Neural cell (in vitro differentiated cells): ENCODE measurements at regions not wholly inside any gene's neighbourhood (a gene's known extent, or its start where the extent isn't known, plus 50 kb on each side); places are given as distances from the start of the nearest gene placed in this dataset.

Experiments used
- H2AFZ ChIP-seq: fragments of 200-600, 300-800 bp; sonication (generic), shearing (Covaris generic); 2 replicates; pipeline ENCODE4 v1.6.0; 2014; ENCODE audit warnings: low read depth, mild to moderate bottlenecking, antibody characterized with exemption, low read length, moderate library complexity
- H3F3A ChIP-seq: fragments of 200-600 bp; shearing (Covaris generic); 2 replicates; pipeline ENCODE4 v1.6.1; 2016; ENCODE audit warnings: mild to moderate bottlenecking, moderate library complexity, mixed read lengths, antibody characterized with exemption, low read length; ENCODE audit not compliant: insufficient read depth, poor library complexity, severe bottlenecking
- H3K27ac ChIP-seq: fragments of 200-600, 300-800 bp; sonication (generic), shearing (Covaris generic); 2 replicates; pipeline ENCODE4 v1.5.1; 2014; ENCODE audit warnings: mild to moderate bottlenecking, low read length, moderate library complexity
- H3K27me3 ChIP-seq: fragments of 300-800, 200-600 bp; sonication (generic), shearing (Covaris generic); 2 replicates; pipeline ENCODE4 v1.6.0; 2014; ENCODE audit warnings: mild to moderate bottlenecking, low read depth, low read length, moderate library complexity; ENCODE audit not compliant: insufficient read depth
- H3K36me3 ChIP-seq: fragments of 300-800, 200-600 bp; sonication (generic), shearing (Covaris generic); 2 replicates; pipeline ENCODE4 v1.5.1; 2014; ENCODE audit warnings: mild to moderate bottlenecking, antibody characterized with exemption, low read length, moderate library complexity; ENCODE audit not compliant: insufficient read depth
- H3K4me2 ChIP-seq: fragments of 300-800, 200-600 bp; sonication (generic), shearing (Covaris generic); 2 replicates; pipeline ENCODE4 v1.6.0; 2014; ENCODE audit warnings: mild to moderate bottlenecking, low read length
- H3K4me3 ChIP-seq: fragments of 300-800, 200-600 bp; sonication (generic), shearing (Covaris generic); 2 replicates; pipeline ENCODE4 v1.5.1; 2014; ENCODE audit warnings: mild to moderate bottlenecking, low read length, moderate library complexity
- H3K79me2 ChIP-seq: fragments of 200-600 bp; shearing (Covaris generic); replicated peaks from 2 replicates; pipeline ENCODE4 v1.6.0; 2014; ENCODE audit warnings: mild to moderate bottlenecking, low read length, moderate library complexity; ENCODE audit not compliant: insufficient read depth
- H3K9ac ChIP-seq: fragments of 300-800, 200-600 bp; sonication (generic), shearing (Covaris generic); 2 replicates; pipeline ENCODE4 v1.6.1; 2016; ENCODE audit warnings: mild to moderate bottlenecking, low read length, mixed read lengths
- H3K9me2 ChIP-seq: fragments of 200-600 bp; shearing (Covaris generic); 2 replicates; pipeline ENCODE4 v1.6.1; 2016; ENCODE audit warnings: mild to moderate bottlenecking, low read length, mixed read lengths; ENCODE audit not compliant: insufficient read depth
- H3K9me3 ChIP-seq: fragments of 200-600, 300-800 bp; sonication (generic), shearing (Covaris generic); 2 replicates; pipeline ENCODE4 v1.6.1; 2016; ENCODE audit warnings: mild to moderate bottlenecking, mixed run types, low read length, moderate library complexity, mixed read lengths
- H4K20me1 ChIP-seq: fragments of 200-600 bp; shearing (Covaris generic); 2 replicates; pipeline ENCODE4 v1.6.1; 2016; ENCODE audit warnings: mild to moderate bottlenecking, mixed run types; ENCODE audit not compliant: insufficient read depth
- EP300 ChIP-seq: fragments of 450-650 bp; conservative IDR thresholded peaks from 2 replicates; pipeline ENCODE4 v1.6.1; 2014; ENCODE audit warnings: antibody characterized with exemption, mild to moderate bottlenecking, moderate library complexity; ENCODE audit not compliant: poor library complexity, severe bottlenecking
- EZH2 ChIP-seq: fragments of 200-600, 300-800 bp; shearing (Covaris generic), sonication (generic); IDR thresholded peaks from 2 replicates; pipeline ENCODE4 v1.6.1; 2014; ENCODE audit warnings: antibody characterized with exemption, low read length, borderline replicate concordance, mild to moderate bottlenecking; ENCODE audit not compliant: insufficient read depth, poor library complexity, severe bottlenecking
- MXI1 ChIP-seq: fragments of 450-650 bp; conservative IDR thresholded peaks from 2 replicates; pipeline ENCODE4 v1.6.1; 2014; ENCODE audit warnings: antibody characterized with exemption, mild to moderate bottlenecking; ENCODE audit not compliant: poor library complexity, severe bottlenecking
- POLR2AphosphoS5 ChIP-seq: IDR thresholded peaks from 2 replicates; pipeline ENCODE4 v1.6.1; 2012
- RAD21 ChIP-seq: fragments of 450-650 bp; conservative IDR thresholded peaks from 2 replicates; pipeline ENCODE4 v1.6.1; 2014; ENCODE audit warnings: antibody characterized with exemption, mild to moderate bottlenecking, moderate library complexity
- SMC3 ChIP-seq: fragments of 450-650 bp; conservative IDR thresholded peaks from 2 replicates; pipeline ENCODE4 v1.6.1; 2014; ENCODE audit warnings: antibody characterized with exemption, mild to moderate bottlenecking, moderate library complexity; ENCODE audit not compliant: poor library complexity
- TAF1 ChIP-seq: IDR thresholded peaks from 2 replicates; pipeline ENCODE4 v1.6.1; 2012; ENCODE audit warnings: low read depth
- TF ChIP-seq, protein P1 (sequence below): fragments of 450-650 bp; IDR thresholded peaks from 2 replicates; pipeline ENCODE4 v1.5.1; 2014; ENCODE audit warnings: antibody characterized with exemption, mild to moderate bottlenecking, moderate library complexity; ENCODE audit not compliant: poor library complexity, severe bottlenecking
- TF ChIP-seq, protein P2 (sequence below): IDR thresholded peaks from 2 replicates; pipeline ENCODE4 v1.6.1; 2012; ENCODE audit warnings: borderline replicate concordance

DNA sequence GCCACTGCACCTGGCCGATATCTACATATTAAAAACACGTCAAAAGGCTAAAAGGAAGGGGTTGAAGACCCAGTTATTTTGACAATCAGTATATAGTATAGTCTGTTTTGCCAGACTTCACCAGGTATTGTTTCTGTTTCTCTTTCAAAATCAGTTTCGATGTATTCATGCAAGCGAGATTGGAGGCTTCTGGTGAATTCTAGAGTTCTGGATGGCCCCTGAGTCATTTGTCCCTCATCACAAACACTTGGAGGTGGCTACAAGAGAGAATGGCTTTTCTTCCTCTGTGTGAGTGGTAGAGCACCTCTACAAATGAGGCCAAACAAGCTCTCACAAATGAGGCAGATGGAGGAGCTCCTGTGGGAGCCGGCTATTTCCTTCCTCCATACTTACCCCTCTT, 68.6 kb upstream of the ADGRG2 start:
- no peaks in the 10 kb centered on the region for H3K27me3 ChIP-seq
- no peaks in the 10 kb centered on the region for H4K20me1 ChIP-seq
- H3K4me3 ChIP-seq = no peak overlapping the region
- no peaks in the 10 kb centered on the region for H3K9me2 ChIP-seq
- H3K27ac ChIP-seq = no peak overlapping the region
- H3K4me2 ChIP-seq = no peak overlapping the region
- no peak overlapping the region for H3K9ac ChIP-seq
- H3K9me3 ChIP-seq = no peaks in the 10 kb centered on the region
- no peaks in the 10 kb centered on the region for H3F3A ChIP-seq
- TF ChIP-seq TAF1 (no peak), POLR2AphosphoS5 (no peak), RAD21 (no peak), MXI1 (no peak), EP300 (no peak), EZH2 (no peak), SMC3 (no peak)
- TF ChIP-seq, protein P1, sequence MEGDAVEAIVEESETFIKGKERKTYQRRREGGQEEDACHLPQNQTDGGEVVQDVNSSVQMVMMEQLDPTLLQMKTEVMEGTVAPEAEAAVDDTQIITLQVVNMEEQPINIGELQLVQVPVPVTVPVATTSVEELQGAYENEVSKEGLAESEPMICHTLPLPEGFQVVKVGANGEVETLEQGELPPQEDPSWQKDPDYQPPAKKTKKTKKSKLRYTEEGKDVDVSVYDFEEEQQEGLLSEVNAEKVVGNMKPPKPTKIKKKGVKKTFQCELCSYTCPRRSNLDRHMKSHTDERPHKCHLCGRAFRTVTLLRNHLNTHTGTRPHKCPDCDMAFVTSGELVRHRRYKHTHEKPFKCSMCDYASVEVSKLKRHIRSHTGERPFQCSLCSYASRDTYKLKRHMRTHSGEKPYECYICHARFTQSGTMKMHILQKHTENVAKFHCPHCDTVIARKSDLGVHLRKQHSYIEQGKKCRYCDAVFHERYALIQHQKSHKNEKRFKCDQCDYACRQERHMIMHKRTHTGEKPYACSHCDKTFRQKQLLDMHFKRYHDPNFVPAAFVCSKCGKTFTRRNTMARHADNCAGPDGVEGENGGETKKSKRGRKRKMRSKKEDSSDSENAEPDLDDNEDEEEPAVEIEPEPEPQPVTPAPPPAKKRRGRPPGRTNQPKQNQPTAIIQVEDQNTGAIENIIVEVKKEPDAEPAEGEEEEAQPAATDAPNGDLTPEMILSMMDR = no peak
- TF ChIP-seq, protein P2, sequence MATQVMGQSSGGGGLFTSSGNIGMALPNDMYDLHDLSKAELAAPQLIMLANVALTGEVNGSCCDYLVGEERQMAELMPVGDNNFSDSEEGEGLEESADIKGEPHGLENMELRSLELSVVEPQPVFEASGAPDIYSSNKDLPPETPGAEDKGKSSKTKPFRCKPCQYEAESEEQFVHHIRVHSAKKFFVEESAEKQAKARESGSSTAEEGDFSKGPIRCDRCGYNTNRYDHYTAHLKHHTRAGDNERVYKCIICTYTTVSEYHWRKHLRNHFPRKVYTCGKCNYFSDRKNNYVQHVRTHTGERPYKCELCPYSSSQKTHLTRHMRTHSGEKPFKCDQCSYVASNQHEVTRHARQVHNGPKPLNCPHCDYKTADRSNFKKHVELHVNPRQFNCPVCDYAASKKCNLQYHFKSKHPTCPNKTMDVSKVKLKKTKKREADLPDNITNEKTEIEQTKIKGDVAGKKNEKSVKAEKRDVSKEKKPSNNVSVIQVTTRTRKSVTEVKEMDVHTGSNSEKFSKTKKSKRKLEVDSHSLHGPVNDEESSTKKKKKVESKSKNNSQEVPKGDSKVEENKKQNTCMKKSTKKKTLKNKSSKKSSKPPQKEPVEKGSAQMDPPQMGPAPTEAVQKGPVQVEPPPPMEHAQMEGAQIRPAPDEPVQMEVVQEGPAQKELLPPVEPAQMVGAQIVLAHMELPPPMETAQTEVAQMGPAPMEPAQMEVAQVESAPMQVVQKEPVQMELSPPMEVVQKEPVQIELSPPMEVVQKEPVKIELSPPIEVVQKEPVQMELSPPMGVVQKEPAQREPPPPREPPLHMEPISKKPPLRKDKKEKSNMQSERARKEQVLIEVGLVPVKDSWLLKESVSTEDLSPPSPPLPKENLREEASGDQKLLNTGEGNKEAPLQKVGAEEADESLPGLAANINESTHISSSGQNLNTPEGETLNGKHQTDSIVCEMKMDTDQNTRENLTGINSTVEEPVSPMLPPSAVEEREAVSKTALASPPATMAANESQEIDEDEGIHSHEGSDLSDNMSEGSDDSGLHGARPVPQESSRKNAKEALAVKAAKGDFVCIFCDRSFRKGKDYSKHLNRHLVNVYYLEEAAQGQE = no peak
- H3K36me3 ChIP-seq = no peaks in the 10 kb centered on the region
- no peaks in the 10 kb centered on the region for H3K79me2 ChIP-seq
- no peak overlapping the region for H2AFZ ChIP-seq

DNA sequence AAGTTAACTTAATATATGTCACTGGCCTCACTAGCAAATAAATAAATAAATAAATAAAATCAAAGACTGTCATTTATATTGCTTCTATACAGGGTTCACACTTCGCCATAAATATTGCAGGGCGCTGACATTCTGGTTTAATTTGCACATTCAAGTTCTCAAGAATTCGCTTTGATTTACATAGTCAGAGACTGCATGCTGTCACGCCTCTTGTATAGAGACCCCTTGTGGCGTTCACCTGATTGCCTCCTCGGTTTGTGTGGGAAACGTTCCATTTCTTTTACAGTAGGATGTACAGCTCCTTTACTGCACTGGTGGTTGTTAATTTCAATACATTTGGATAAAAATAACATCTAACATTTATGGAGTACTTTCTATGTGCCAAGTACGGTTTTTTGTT, 71.3 kb upstream of the ADGRG2 start:
- H4K20me1 ChIP-seq = no peaks in the 10 kb centered on the region
- H3K4me3 ChIP-seq = no peak overlapping the region
- no peaks in the 10 kb centered on the region for H3K36me3 ChIP-seq
- no peaks in the 10 kb centered on the region for H3F3A ChIP-seq
- H3K9ac ChIP-seq = no peak overlapping the region
- H3K9me2 ChIP-seq = no peaks in the 10 kb centered on the region
- no peak overlapping the region for H2AFZ ChIP-seq
- no peaks in the 10 kb centered on the region for H3K9me3 ChIP-seq
- H3K4me2 ChIP-seq = no peak overlapping the region
- no peak overlapping the region for H3K27ac ChIP-seq
- no peaks in the 10 kb centered on the region for H3K79me2 ChIP-seq
- H3K27me3 ChIP-seq = no peaks in the 10 kb centered on the region
- no peak for TF ChIP-seq EP300
- TF ChIP-seq, protein P2 = no peak
- TF ChIP-seq, protein P1 = no peak
- no peak for TF ChIP-seq EZH2
- no peak for TF ChIP-seq TAF1
- no peak for TF ChIP-seq SMC3
- TF ChIP-seq MXI1 = no peak
- TF ChIP-seq POLR2AphosphoS5 = no peak
- TF ChIP-seq RAD21 = no peak
